ENCODE measurements at regions not wholly inside any gene's neighbourhood (a gene's known extent, or its start where the extent isn't known, plus 50 kb on each side); places are given as distances from the start of the nearest gene placed in this dataset.
"Not testable (repeated sequence)": the region's sequence is repeated elsewhere in the genome, so short reads cannot be mapped to it uniquely, and the experiment has no call there.

- no peak for DNase-seq (ENCODE audit: low read depth)
Observed at GRCh38 chr2:117359266-117359914, 455.1 kb upstream of the DDX18 start.

- no peak for DNase-seq (ENCODE audit: low read depth)
Observed at GRCh38 chr2:117360586-117360985, 453.9 kb upstream of the DDX18 start.

- no peak for DNase-seq (ENCODE audit: low read depth)
Observed at GRCh38 chr2:117378653-117379052, 435.8 kb upstream of the DDX18 start.

GRCh38 chr2:117379928-117380327, 434.6 kb upstream of the DDX18 start:
- DNase-seq (ENCODE audit: low read depth): no peak

- not testable (repeated sequence) for DNase-seq (ENCODE audit: low read depth)
Observed at GRCh38 chr2:117383997-117384396, 430.5 kb upstream of the DDX18 start.

- DNase-seq (ENCODE audit: low read depth): no peak
Observed at GRCh38 chr2:117396161-117396560, 418.3 kb upstream of the DDX18 start.

- DNase-seq (ENCODE audit: low read depth): no peak
Observed at GRCh38 chr2:117401582-117401981, 412.9 kb upstream of the DDX18 start.

- no peak for DNase-seq (ENCODE audit: low read depth)
Observed at GRCh38 chr2:117406443-117406842, 408.0 kb upstream of the DDX18 start.

GRCh38 chr2:117407746-117408145, 406.7 kb upstream of the DDX18 start:
- DNase-seq (ENCODE audit: low read depth): no peak

GRCh38 chr2:117409443-117409842, 405.0 kb upstream of the DDX18 start:
- no peak for DNase-seq (ENCODE audit: low read depth)

GRCh38 chr2:117411983-117412382, 402.5 kb upstream of the DDX18 start:
- DNase-seq (ENCODE audit: low read depth): no peak

GRCh38 chr2:117432746-117433145, 381.7 kb upstream of the DDX18 start:
- DNase-seq (ENCODE audit: low read depth): no peak

GRCh38 chr2:117436697-117437096, 377.8 kb upstream of the DDX18 start:
- DNase-seq (ENCODE audit: low read depth): no peak

- no peak for DNase-seq (ENCODE audit: low read depth)
Observed at GRCh38 chr2:117470311-117471095, 344.0 kb upstream of the DDX18 start.

- DNase-seq (ENCODE audit: low read depth): no peak
Observed at GRCh38 chr2:117481608-117482007, 332.9 kb upstream of the DDX18 start.

- no peak for DNase-seq (ENCODE audit: low read depth)
Observed at GRCh38 chr2:117485588-117485987, 328.9 kb upstream of the DDX18 start.

GRCh38 chr2:117486081-117486480, 328.4 kb upstream of the DDX18 start:
- DNase-seq (ENCODE audit: low read depth): no peak

- DNase-seq (ENCODE audit: low read depth): no peak
Observed at GRCh38 chr2:117492209-117492851, 322.2 kb upstream of the DDX18 start.

GRCh38 chr2:117500721-117501120, 313.8 kb upstream of the DDX18 start:
- no peak for DNase-seq (ENCODE audit: low read depth)

GRCh38 chr2:117502121-117502520, 312.4 kb upstream of the DDX18 start:
- no peak for DNase-seq (ENCODE audit: low read depth)

- DNase-seq (ENCODE audit: low read depth): no peak
Observed at GRCh38 chr2:117512307-117512706, 302.2 kb upstream of the DDX18 start.

- no peak for DNase-seq (ENCODE audit: low read depth)
Observed at GRCh38 chr2:117514371-117514770, 300.1 kb upstream of the DDX18 start.

GRCh38 chr2:117519238-117519637, 295.3 kb upstream of the DDX18 start:
- DNase-seq (ENCODE audit: low read depth): no peak
